ENCODE measurements at regions not wholly inside any gene's neighbourhood (a gene's known extent, or its start where the extent isn't known, plus 50 kb on each side); places are given as distances from the start of the nearest gene placed in this dataset.

- TF ChIP-seq CTCF (IDR thresholded peaks at IDR 0.05) (no peak), POLR2A (IDR thresholded peaks at IDR 0.05) (no peak)
Measured at GRCh38 chr7:68306692-68307107, 1291.6 kb upstream of the AUTS2 start.
